Activated naive CD4-positive, alpha-beta T cell treated with anti-CD3 and anti-CD28 coated beads, Interleukin-2, amount 10 ng/mL, durations not matched to agents 7 days and 5 days (primary cell): ENCODE measurements at regions not wholly inside any gene's neighbourhood (a gene's known extent, or its start where the extent isn't known, plus 50 kb on each side); places are given as distances from the start of the nearest gene placed in this dataset.
"Not testable (repeated sequence)": the region's sequence is repeated elsewhere in the genome, so short reads cannot be mapped to it uniquely, and the experiment has no call there.

ENCODE experiments used
- CTCF ChIA-PET: fragments of 350-600 bp; sonication (Branson Sonifier 250); formaldehyde crosslinking; loops from one replicate; lab custom pipeline; 2021; ENCODE audit warnings: antibody characterized with exemption; lab: Charles Lee
- DNase-seq: peaks from one replicate; pipeline ENCODE4 v3.0.0-alpha.2; 2020
- H3K27ac Mint-ChIP-seq: one replicate; pipeline ENCODE4 v1.8.0; 2021; ENCODE audit warnings: mild to moderate bottlenecking, moderate library complexity, mixed read lengths
- H3K27me3 Mint-ChIP-seq: one replicate; pipeline ENCODE4 v1.8.0; 2021; ENCODE audit warnings: mild to moderate bottlenecking, mixed read lengths
- H3K36me3 Mint-ChIP-seq: one replicate; pipeline ENCODE4 v1.8.0; 2021; ENCODE audit warnings: mixed read lengths
- H3K4me1 Mint-ChIP-seq: one replicate; pipeline ENCODE4 v1.8.0; 2021; ENCODE audit warnings: mixed read lengths
- H3K4me3 Mint-ChIP-seq: one replicate; pipeline ENCODE4 v1.8.0; 2021; ENCODE audit warnings: mild to moderate bottlenecking, moderate library complexity, mixed read lengths
- H3K9me3 Mint-ChIP-seq: one replicate; pipeline ENCODE4 v1.8.0; 2021; ENCODE audit warnings: mixed read lengths

DNA sequence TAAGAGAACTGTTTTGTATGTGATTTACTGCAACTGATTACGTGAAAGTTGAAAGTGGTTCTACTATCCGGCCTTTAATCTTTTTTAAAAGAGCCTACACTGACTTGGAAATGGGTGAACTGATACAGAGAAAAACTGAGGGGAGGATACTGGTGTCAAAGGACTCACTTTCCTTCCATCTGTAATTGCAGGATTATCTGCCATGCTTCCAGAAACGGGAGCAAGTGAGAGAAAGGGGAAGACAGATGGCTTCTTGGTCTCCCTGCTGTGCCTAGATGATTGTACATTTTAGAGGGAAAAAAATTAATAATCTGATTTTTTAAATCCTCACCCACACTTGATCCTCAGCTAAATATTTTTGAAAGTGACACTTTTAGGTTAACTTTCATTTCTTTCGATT lies 88.3 kb upstream of the GRID2 start:
- Mint-ChIP-seq H3K4me1 (no peaks in the 10 kb centered on the region), H3K4me3 (no peak overlapping the region), H3K27ac (no peak overlapping the region), H3K27me3 (no peaks in the 10 kb centered on the region), H3K36me3 (no peaks in the 10 kb centered on the region), H3K9me3 (peaks cover 12% of the 10 kb centered on the region)
- CTCF ChIA-PET, result no interaction called here
- no peak for DNase-seq

DNA sequence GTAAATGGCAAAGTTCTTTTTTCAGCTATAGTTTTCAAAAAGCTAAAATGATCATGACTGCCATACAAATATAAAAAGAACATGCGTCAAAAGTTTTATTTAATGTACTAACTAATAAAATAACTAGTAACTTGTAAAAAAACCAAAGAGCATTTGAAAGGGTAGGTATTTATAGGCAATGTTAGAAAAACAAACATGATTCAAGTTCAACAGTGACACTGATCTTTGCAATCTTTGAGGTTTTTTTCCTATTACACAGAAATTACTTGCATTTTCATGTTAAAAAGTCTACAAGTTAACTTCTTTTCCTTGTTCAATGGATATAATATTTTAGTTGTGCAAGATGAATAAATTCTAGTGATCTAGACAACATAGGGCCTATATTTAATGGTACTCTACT lies 72.3 kb upstream of the GRID2 start:
- H3K27ac Mint-ChIP-seq, result no peak overlapping the region
- DNase-seq, result no peak
- H3K36me3 Mint-ChIP-seq, result no peaks in the 10 kb centered on the region
- H3K4me1 Mint-ChIP-seq, result no peaks in the 10 kb centered on the region
- H3K9me3 Mint-ChIP-seq, result no peaks in the 10 kb centered on the region
- no peaks in the 10 kb centered on the region for H3K27me3 Mint-ChIP-seq
- CTCF ChIA-PET, result no interaction called here
- no peak overlapping the region for H3K4me3 Mint-ChIP-seq

DNA sequence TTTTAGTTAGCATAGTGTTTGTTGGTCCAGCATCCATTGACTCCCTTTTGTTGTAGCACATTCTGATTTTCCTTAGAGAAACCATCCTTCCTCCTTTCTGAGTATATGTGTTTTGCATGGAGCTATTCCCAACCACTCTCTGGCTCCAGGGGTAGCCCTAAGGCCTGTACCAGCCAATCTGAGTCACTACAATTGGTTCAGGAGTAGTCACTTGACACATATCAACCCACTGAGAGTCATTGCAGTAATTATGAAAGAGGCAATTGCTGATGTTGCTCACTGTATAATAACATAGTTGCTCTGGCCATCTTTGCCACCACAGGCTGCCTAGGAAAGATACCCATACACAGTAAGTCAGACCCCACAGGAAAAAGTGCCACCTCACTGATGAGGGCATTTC lies 71.2 kb upstream of the GRID2 start:
- Mint-ChIP-seq H3K36me3 (no peaks in the 10 kb centered on the region), H3K4me3 (no peak overlapping the region), H3K4me1 (no peaks in the 10 kb centered on the region), H3K27me3 (no peaks in the 10 kb centered on the region), H3K9me3 (no peaks in the 10 kb centered on the region), H3K27ac (no peak overlapping the region)
- CTCF ChIA-PET, result no interaction called here
- DNase-seq, result no peak

DNA sequence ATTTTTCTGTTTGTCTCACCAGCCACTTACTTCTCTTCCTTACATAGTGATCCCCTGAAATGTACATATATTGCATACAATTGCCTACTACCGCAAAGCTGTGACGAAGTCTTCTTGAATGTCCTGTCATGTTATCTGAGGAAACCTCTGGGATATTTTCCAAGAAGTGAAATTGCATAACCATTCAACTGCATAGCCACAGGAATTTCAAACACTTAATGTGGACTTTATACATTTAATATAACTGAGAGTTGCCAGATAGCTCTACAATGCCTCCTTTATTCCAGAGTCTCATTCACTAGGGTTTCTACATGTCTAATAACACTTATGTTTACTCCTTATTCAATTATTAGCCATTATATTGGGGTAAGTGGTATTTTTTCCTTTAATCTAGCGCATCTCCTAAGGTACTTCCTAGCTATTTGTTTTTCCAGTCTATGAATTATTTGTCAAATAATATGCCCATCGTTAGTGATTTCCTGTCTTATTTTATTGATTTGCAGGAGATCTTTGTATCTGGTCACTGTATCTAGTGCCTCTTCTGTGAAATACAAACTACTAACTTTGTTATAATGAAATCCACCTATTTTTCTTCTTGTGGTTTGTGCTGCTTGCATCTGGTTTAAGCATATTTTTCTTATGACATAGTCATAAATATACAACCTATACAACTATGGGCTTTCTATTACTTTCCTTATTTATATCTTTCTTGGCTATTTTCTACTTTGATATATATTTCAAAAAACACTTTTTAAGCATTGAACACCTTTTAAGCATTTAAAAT lies 69.2 kb upstream of the GRID2 start:
- no peak for DNase-seq
- Mint-ChIP-seq H3K27me3 (no peaks in the 10 kb centered on the region), H3K27ac (no peak overlapping the region), H3K4me3 (no peak overlapping the region), H3K36me3 (no peaks in the 10 kb centered on the region), H3K9me3 (peaks cover 4% of the 10 kb centered on the region), H3K4me1 (no peaks in the 10 kb centered on the region)
- CTCF ChIA-PET, result no interaction called here

DNA sequence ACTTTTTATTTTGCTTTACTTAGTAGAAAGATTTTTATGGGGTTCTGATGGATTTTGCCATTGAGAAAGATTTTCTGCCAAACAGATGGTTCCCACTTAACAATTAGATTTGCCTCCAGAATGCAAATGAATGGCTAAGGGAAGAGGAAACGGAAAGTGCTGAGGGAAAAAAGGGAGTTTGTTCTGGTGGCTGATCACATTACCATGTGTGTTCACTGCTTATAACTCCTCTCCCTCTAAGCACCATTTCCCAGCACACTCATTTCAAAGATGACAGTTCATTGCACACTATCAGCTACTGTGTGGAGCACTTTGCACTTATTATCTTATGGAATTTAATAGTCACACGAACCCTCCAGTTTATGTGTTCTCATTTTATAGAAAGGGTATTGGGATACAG lies 68.0 kb upstream of the GRID2 start:
- H3K9me3 Mint-ChIP-seq, result peaks cover 8% of the 10 kb centered on the region
- H3K27ac Mint-ChIP-seq, result no peak overlapping the region
- H3K36me3 Mint-ChIP-seq, result no peaks in the 10 kb centered on the region
- H3K4me3 Mint-ChIP-seq, result no peak overlapping the region
- no peak for DNase-seq
- H3K27me3 Mint-ChIP-seq, result no peaks in the 10 kb centered on the region
- CTCF ChIA-PET, result no interaction called here
- H3K4me1 Mint-ChIP-seq, result no peaks in the 10 kb centered on the region

DNA sequence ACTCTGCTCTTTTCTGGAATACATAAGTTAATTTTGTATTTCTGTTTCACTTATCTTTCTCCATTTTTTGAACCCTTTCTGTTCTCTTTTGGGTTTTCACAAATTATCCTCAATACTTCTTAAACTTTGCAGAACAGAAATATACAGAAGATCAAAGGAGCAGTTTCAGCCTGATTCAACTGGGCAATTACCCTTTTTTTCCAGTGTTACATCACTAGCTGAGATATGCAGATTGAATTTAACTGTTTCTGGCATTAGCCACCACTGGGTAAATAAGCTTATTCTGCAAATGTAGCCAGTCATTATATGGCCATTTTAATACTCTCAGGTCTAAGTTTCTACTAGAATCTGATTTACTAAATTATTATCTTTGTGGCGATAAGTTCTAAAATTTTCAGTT lies 66.9 kb upstream of the GRID2 start:
- Mint-ChIP-seq H3K27ac (no peak overlapping the region), H3K4me3 (no peak overlapping the region), H3K27me3 (no peaks in the 10 kb centered on the region), H3K4me1 (no peaks in the 10 kb centered on the region), H3K9me3 (peaks cover 10% of the 10 kb centered on the region), H3K36me3 (no peaks in the 10 kb centered on the region)
- CTCF ChIA-PET, result no interaction called here
- DNase-seq, result no peak

DNA sequence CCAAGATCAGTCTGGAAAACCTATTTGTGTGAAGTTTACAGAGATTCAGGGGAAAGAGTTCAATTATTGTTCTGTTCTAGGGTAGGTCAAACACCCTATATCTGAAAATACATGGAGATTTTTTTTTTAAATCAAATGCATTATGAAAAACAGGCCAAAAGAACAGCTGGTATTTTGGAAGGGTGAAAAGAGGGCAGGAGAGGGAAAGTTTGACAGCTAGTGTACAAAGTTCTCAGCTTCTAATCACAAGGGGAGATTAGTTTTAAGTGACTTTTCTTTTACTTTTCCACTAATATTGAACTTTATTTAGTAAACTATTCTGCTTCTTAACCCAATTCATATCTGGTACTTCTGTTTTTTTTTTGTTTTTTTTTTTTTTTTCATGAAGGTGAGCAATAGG lies 66.2 kb upstream of the GRID2 start:
- Mint-ChIP-seq H3K27me3 (no peaks in the 10 kb centered on the region), H3K4me3 (no peak overlapping the region), H3K36me3 (no peaks in the 10 kb centered on the region), H3K4me1 (no peaks in the 10 kb centered on the region), H3K9me3 (peaks cover 10% of the 10 kb centered on the region), H3K27ac (no peak overlapping the region)
- CTCF ChIA-PET, result no interaction called here
- no peak for DNase-seq

DNA sequence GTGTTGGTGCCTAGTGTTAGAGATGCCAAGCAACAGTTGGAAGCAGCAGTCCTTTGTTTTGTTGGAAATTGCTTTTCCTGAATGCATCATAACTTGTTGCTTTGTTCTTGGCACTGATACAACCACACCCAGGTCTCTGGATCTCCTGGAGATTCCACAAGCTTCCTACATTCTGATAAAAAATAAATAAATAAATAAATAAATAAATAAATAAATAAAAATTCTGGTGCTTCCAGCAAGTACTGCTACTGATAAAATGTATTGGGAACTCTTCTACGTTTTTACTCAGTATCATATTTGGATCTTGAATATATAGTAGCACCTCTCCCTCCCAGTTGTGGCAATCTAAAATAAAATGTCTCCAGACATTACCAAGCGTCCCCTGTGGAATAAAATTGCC lies 62.7 kb upstream of the GRID2 start:
- Mint-ChIP-seq H3K27me3 (no peaks in the 10 kb centered on the region), H3K27ac (no peak overlapping the region), H3K4me3 (no peak overlapping the region), H3K4me1 (no peaks in the 10 kb centered on the region), H3K36me3 (no peaks in the 10 kb centered on the region), H3K9me3 (peaks cover 12% of the 10 kb centered on the region)
- CTCF ChIA-PET, result no interaction called here
- DNase-seq, result no peak

DNA sequence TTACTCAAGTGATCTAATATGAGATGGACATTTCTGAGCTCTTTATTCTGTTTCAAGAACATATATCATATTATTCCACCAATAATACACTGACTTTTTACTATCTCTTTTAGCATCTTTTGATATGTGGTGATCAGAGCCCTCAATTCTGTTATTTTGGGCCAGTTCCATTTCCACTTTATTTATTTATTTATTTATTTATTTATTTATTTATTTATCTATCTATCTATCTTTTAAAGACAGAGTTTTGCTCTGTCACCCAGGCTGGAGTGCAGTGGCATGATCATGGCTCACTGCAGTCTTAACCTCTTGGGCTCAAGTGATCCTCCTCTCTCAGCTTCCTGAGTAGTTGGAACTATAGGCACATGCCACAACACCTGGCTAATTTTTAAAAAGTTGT lies 57.4 kb upstream of the GRID2 start:
- Mint-ChIP-seq H3K4me1 (no peaks in the 10 kb centered on the region), H3K27ac (no peak overlapping the region), H3K9me3 (peaks cover 1% of the 10 kb centered on the region), H3K4me3 (no peak overlapping the region), H3K36me3 (no peaks in the 10 kb centered on the region), H3K27me3 (no peaks in the 10 kb centered on the region)
- CTCF ChIA-PET, result no interaction called here
- DNase-seq, result no peak

DNA sequence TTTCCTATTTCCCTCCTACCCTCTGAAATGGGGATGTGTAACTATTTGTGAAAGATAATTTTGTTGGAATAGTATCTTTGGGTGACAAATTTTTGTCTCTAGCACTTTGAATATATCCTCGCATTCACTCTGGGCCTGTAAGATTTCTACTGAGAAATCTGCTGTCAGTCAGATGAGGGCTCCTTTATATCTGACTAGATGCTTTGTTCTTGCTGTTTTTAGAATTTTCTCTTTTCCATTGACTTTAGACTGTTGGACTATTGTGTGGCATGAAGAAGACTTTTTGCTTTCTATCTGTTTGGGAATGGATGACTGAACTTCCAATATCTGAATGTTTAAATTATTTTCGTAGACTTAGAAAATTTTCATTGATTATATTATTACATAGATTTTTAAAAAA lies 54.2 kb upstream of the GRID2 start:
- Mint-ChIP-seq H3K36me3 (no peaks in the 10 kb centered on the region), H3K9me3 (peaks cover 8% of the 10 kb centered on the region), H3K4me3 (no peak overlapping the region), H3K4me1 (no peaks in the 10 kb centered on the region), H3K27me3 (no peaks in the 10 kb centered on the region), H3K27ac (no peak overlapping the region)
- CTCF ChIA-PET, result no interaction called here
- DNase-seq, result no peak

DNA sequence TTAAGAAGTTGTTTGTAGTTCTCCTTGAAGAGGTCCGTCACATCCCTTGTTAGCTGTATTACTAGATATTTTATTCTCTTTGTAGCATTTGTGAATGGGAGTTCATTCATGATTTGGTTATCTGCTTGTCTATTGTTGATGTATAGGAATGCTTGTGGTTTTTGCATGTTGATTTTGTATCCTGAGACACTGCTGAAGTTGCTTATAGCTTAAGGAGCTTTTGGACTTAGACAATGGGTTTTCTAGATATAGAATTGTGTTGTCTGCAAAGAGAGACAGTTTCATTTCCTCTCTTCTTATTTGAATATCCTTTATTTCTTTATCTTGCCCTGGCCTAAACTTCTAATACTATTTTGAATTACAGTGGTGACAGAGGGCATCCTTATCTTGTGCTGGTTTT lies 52.1 kb upstream of the GRID2 start:
- H3K9me3 Mint-ChIP-seq, result peaks cover 8% of the 10 kb centered on the region
- H3K4me3 Mint-ChIP-seq, result no peak overlapping the region
- H3K27me3 Mint-ChIP-seq, result no peaks in the 10 kb centered on the region
- H3K36me3 Mint-ChIP-seq, result no peaks in the 10 kb centered on the region
- H3K27ac Mint-ChIP-seq, result no peak overlapping the region
- CTCF ChIA-PET, result no interaction called here
- no peaks in the 10 kb centered on the region for H3K4me1 Mint-ChIP-seq
- no peak for DNase-seq

DNA sequence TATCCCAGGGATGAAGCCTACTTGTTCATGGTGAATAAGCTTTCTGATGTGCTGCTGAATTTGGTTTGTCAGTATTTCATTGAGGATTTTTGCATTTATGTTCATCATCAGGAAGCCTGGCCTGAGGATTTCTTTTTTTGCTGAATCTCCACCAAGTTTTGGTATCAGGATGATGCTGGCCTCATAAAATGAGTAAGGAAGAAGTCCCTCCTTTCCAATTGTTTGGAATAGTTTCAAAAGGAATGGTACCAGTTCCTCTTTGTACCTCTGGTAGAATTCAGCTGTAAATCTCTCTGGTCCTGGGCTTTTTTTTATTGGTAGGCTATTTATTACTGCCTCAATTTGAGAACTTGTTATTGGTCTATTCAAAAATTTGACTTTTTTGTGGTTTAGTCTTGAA lies 51.4 kb upstream of the GRID2 start:
- H3K27ac Mint-ChIP-seq, H3K4me3 Mint-ChIP-seq, H3K36me3 Mint-ChIP-seq, H3K4me1 Mint-ChIP-seq, CTCF ChIA-PET, DNase-seq, H3K9me3 Mint-ChIP-seq, H3K27me3 Mint-ChIP-seq: not testable (repeated sequence)

DNA sequence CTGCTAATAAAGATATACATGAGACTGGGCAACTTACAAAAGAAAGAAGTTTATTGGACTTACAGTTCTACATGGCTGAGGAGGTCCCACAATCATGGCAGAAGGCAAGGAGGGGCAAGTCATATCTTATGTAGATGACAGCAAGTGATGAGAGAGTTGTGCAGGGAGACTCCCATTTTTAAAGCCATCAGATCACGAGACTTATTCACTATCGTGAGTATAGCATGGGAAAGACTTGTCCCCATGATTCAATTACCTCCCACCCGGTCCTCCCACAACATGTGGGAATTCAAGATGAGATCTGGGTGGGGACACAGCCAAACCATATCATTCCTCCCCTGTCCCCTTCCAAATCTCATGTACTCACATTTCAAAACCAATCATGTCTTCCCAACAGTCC lies 50.9 kb upstream of the GRID2 start:
- H3K27me3 Mint-ChIP-seq, result no peaks in the 10 kb centered on the region
- no peaks in the 10 kb centered on the region for H3K36me3 Mint-ChIP-seq
- no peak overlapping the region for H3K27ac Mint-ChIP-seq
- no peaks in the 10 kb centered on the region for H3K4me1 Mint-ChIP-seq
- peaks cover 8% of the 10 kb centered on the region for H3K9me3 Mint-ChIP-seq
- H3K4me3 Mint-ChIP-seq, result no peak overlapping the region
- CTCF ChIA-PET, result no interaction called here
- DNase-seq, result no peak

DNA sequence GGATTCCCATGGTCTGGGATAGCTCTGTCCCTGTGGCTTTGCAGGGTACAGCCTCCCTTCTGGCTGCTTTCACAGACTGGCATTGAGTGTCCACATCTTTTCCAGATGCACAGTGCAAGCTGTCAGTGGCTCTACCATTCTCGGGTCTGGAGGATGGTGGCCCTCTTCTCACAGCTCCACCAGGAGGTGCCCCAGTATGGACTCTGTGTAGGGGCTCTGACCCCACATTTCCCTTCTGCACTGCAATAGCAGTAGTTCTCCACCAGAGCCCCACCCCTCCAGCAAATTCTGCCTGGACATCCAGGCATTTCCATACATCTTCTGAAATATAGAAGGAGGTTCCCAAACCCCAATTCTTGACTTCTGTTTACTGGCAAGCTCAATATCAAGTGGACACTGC lies 50.2 kb upstream of the GRID2 start:
- Mint-ChIP-seq H3K36me3 (no peaks in the 10 kb centered on the region), H3K27me3 (no peaks in the 10 kb centered on the region), H3K9me3 (peaks cover 8% of the 10 kb centered on the region), H3K27ac (no peak overlapping the region), H3K4me1 (no peaks in the 10 kb centered on the region), H3K4me3 (no peak overlapping the region)
- DNase-seq, result no peak
- CTCF ChIA-PET, result no interaction called here
